ENCODE measurements at regions not wholly inside any gene's neighbourhood (a gene's known extent, or its start where the extent isn't known, plus 50 kb on each side); places are given as distances from the start of the nearest gene placed in this dataset.
"Not testable (repeated sequence)": the region's sequence is repeated elsewhere in the genome, so short reads cannot be mapped to it uniquely, and the experiment has no call there.

DNA sequence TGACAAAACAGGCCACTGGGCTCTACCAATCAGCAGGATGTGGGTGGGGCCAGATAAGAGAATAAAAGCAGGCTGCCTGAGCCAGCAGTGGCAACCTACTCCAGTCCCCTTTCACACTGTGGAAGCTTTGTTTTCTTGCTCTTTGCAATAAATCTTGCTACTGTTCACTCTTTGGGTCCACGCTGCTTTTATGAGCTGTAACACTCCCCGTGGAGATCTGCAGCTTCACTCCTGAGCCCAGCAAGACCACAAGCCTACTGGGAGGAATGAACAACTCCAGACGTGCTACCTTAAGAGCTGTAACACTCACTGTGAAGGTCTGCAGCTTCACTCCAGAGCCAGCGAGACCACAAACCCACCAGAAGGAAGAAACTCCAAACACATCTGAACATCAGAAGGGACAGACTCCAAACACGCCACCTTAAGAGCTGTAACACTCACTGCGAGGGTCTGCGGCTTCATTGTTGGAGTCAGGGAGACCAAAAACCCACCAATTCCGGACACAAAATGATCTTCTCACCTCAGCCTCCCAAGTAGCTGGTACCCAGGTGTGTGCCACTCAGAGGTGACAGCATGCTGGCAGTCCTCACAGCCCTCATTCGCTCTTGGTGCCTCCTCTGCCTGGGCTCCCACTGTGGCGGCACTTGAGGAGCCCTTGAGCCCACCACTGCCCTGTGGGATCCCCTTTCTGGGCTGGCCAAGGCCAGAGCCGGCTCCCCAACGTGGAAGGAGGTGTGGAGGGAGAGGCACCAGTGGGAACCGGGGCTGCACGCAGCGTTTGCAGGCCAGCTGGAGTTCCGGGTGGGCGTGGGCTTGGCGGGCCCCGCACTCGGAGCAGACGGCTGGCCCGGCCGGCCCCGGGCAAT, 66.0 kb upstream of the SLC25A43 start:
- BruUV-seq (replicated peaks); POLR2A ChIA-PET; intact Hi-C loops (cut with micrococcal nuclease; ENCODE audit: unreplicated experiment); H3K9me3 ChIP-seq (ENCODE audit: low read length); H3K4me2 ChIP-seq (ENCODE audit: low read length); CTCF ChIA-PET (ENCODE audit: unreplicated experiment); H2AFZ ChIP-seq (ENCODE audit: low read length); H3K4me1 ChIP-seq (ENCODE audit: insufficient read depth, low read length, poor library complexity, severe bottlenecking); H4K20me1 ChIP-seq (ENCODE audit: insufficient read depth, low read length); H3K4me3 ChIP-seq (ENCODE audit: low read depth, low read length, poor library complexity, severe bottlenecking); H3K9me2 ChIP-seq (ENCODE audit: insufficient read depth, low read length); DNase-seq (ENCODE audit: low spot score); H3K36me3 ChIP-seq (ENCODE audit: insufficient read depth, low read length); H3K79me2 ChIP-seq (ENCODE audit: insufficient read depth, low read depth, low read length); H3K27ac ChIP-seq (ENCODE audit: low read depth, low read length, poor library complexity, severe bottlenecking): not testable (repeated sequence)

DNA sequence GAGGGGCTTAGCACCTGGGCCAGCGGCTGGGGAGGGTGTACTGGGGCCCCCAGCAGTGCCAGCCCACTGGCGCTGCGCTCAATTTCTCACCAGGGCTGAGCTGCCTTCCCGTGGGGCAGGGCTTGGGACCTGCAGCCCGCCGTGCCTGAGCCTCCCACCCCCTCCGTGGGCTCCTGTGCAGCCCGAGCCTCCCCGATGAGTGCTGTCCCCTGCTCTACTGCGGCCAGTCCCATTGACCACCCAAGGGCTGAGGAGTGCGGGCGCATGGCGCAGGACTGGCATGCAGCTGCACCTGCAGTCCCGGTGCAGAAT, 65.5 kb upstream of the SLC25A43 start:
- H3K79me2 ChIP-seq (ENCODE audit: insufficient read depth, low read depth, low read length); intact Hi-C loops (cut with micrococcal nuclease; ENCODE audit: unreplicated experiment); H2AFZ ChIP-seq (ENCODE audit: low read length); CTCF ChIA-PET (ENCODE audit: unreplicated experiment); H3K36me3 ChIP-seq (ENCODE audit: insufficient read depth, low read length); BruUV-seq (replicated peaks); POLR2A ChIA-PET; DNase-seq (ENCODE audit: low spot score); H4K20me1 ChIP-seq (ENCODE audit: insufficient read depth, low read length); H3K9me3 ChIP-seq (ENCODE audit: low read length); H3K4me1 ChIP-seq (ENCODE audit: insufficient read depth, low read length, poor library complexity, severe bottlenecking); H3K27ac ChIP-seq (ENCODE audit: low read depth, low read length, poor library complexity, severe bottlenecking); H3K4me2 ChIP-seq (ENCODE audit: low read length); H3K4me3 ChIP-seq (ENCODE audit: low read depth, low read length, poor library complexity, severe bottlenecking); H3K9me2 ChIP-seq (ENCODE audit: insufficient read depth, low read length): not testable (repeated sequence)

DNA sequence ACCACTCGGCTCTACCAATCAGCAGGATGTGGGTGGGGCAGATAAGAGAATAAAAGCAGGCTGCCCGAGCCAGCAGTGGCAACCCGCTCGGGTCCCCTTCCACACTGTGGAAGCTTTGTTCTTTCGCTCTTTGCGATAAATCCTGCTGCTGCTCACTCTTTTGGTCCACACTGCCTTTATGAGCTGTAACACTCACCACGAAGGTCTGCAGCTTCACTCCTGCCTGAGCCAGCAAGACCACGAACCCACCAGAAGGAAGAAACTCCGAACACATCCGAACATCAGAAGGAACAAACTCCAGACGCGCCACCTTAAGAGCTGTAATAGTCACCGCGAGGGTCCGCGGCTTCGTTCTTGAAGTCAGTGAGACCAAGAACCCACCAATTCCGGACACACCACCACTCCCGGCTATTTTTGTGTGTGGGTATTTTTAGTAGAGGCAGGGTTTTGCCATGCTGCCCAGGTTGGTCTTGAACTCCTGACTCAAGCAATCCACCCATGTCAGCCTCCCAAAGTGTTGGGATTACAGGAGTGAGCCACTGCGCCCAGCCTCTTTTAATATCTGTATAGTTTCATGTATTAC, 64.6 kb upstream of the SLC25A43 start:
- H2AFZ ChIP-seq (ENCODE audit: low read length); DNase-seq (ENCODE audit: low spot score); H3K9me3 ChIP-seq (ENCODE audit: low read length); H3K79me2 ChIP-seq (ENCODE audit: insufficient read depth, low read depth, low read length); intact Hi-C loops (cut with micrococcal nuclease; ENCODE audit: unreplicated experiment); CTCF ChIA-PET (ENCODE audit: unreplicated experiment); H3K4me1 ChIP-seq (ENCODE audit: insufficient read depth, low read length, poor library complexity, severe bottlenecking); H3K4me2 ChIP-seq (ENCODE audit: low read length); H3K27ac ChIP-seq (ENCODE audit: low read depth, low read length, poor library complexity, severe bottlenecking); H3K9me2 ChIP-seq (ENCODE audit: insufficient read depth, low read length); H3K4me3 ChIP-seq (ENCODE audit: low read depth, low read length, poor library complexity, severe bottlenecking); POLR2A ChIA-PET; H4K20me1 ChIP-seq (ENCODE audit: insufficient read depth, low read length); BruUV-seq (replicated peaks); H3K36me3 ChIP-seq (ENCODE audit: insufficient read depth, low read length): not testable (repeated sequence)

DNA sequence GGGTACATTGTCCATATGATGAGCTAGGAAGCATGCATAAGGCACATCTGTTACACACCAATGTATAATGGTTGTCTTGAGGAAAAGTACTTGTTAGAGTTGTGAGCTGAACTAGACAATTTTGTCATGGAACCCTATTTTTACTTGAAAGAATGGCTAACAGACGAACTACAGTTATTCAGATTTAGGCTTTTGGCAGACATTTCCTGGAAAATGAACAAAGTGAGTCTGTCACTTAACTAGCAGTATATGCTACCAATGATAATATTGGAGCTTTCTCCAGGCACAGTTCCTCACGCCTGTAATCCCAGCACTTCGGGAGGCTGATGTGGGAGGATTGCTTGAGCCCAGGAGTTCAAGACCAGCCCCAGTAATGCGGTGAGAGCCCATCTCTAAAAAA, 61.9 kb upstream of the SLC25A43 start:
- no peak overlapping the region for H3K4me2 ChIP-seq (ENCODE audit: low read length)
- no peaks in the 10 kb centered on the region for H3K79me2 ChIP-seq (ENCODE audit: insufficient read depth, low read depth, low read length)
- intact Hi-C loops (cut with micrococcal nuclease; ENCODE audit: unreplicated experiment): no loop called here
- TF ChIP-seq, protein P1, sequence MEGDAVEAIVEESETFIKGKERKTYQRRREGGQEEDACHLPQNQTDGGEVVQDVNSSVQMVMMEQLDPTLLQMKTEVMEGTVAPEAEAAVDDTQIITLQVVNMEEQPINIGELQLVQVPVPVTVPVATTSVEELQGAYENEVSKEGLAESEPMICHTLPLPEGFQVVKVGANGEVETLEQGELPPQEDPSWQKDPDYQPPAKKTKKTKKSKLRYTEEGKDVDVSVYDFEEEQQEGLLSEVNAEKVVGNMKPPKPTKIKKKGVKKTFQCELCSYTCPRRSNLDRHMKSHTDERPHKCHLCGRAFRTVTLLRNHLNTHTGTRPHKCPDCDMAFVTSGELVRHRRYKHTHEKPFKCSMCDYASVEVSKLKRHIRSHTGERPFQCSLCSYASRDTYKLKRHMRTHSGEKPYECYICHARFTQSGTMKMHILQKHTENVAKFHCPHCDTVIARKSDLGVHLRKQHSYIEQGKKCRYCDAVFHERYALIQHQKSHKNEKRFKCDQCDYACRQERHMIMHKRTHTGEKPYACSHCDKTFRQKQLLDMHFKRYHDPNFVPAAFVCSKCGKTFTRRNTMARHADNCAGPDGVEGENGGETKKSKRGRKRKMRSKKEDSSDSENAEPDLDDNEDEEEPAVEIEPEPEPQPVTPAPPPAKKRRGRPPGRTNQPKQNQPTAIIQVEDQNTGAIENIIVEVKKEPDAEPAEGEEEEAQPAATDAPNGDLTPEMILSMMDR (conservative IDR thresholded peaks at IDR 0.05; ENCODE audit: low read length): no peak
- no peak for TF ChIP-seq EZH2phosphoT487 (IDR thresholded peaks at IDR 0.05; ENCODE audit: borderline replicate concordance, low read depth, low read length)
- no peaks in the 10 kb centered on the region for H3K9me3 ChIP-seq (ENCODE audit: low read length)
- H3K4me3 ChIP-seq (ENCODE audit: low read depth, low read length, poor library complexity, severe bottlenecking): no peak overlapping the region
- CTCF ChIA-PET (ENCODE audit: unreplicated experiment): no interaction called here
- POLR2A ChIA-PET: interaction anchor here (0.8 kb wide), 1 partner anchor 11 kb away, joined by 3 read pairs; no protein-coding TSS in a partner anchor
- H3K4me1 ChIP-seq (ENCODE audit: insufficient read depth, low read length, poor library complexity, severe bottlenecking): no peaks in the 10 kb centered on the region
- DNase-seq (ENCODE audit: low spot score): no peak
- no peak overlapping the region for H3K27ac ChIP-seq (ENCODE audit: low read depth, low read length, poor library complexity, severe bottlenecking)
- BruUV-seq (replicated peaks): no TSS peak
- H4K20me1 ChIP-seq (ENCODE audit: insufficient read depth, low read length): no peaks in the 10 kb centered on the region
- H3K36me3 ChIP-seq (ENCODE audit: insufficient read depth, low read length): no peaks in the 10 kb centered on the region
- H2AFZ ChIP-seq (ENCODE audit: low read length): no peak overlapping the region
- no peaks in the 10 kb centered on the region for H3K9me2 ChIP-seq (ENCODE audit: insufficient read depth, low read length)

All from OCI-LY7 (cell line).